ENCODE measurements at regions not wholly inside any gene's neighbourhood (a gene's known extent, or its start where the extent isn't known, plus 50 kb on each side); places are given as distances from the start of the nearest gene placed in this dataset.

GRCh38 chr7:51477323-51477722, 160.7 kb upstream of the COBL start:
- peak overlapping the region; percentile 26 for H3K4ac ChIP-seq (replicated peaks; ENCODE audit: insufficient read length, low read depth, low read length)
- no peak for TF ChIP-seq TBP (IDR thresholded peaks at IDR 0.05; ENCODE audit: low read depth, low read length)
- no peak for TF ChIP-seq POLR2AphosphoS5 (IDR thresholded peaks at IDR 0.05; ENCODE audit: low read depth, low read length)
- no peak for TF ChIP-seq RAD21 (IDR thresholded peaks at IDR 0.05 in 1 of 2, conservative IDR thresholded peaks at IDR 0.05 in 1 of 2; ENCODE audit: low read depth in 2 of 2, low read length in 2 of 2)
- no peak for TF ChIP-seq RBBP5 (IDR thresholded peaks at IDR 0.05; ENCODE audit: borderline replicate concordance, low read depth, low read length)
- no peak for TF ChIP-seq TAF1 (IDR thresholded peaks at IDR 0.05; ENCODE audit: low read depth, low read length)
- TF ChIP-seq BACH1 (IDR thresholded peaks at IDR 0.05; ENCODE audit: low read length) = no peak
- TF ChIP-seq HDAC6 (IDR thresholded peaks at IDR 0.05; ENCODE audit: low read depth, low read length) = no peak
- no peak for TF ChIP-seq YY1 (IDR thresholded peaks at IDR 0.05; ENCODE audit: low read depth, low read length)
- TF ChIP-seq CHD2 (IDR thresholded peaks at IDR 0.05; ENCODE audit: low read length) = no peak
- TF ChIP-seq GTF2F1 (IDR thresholded peaks at IDR 0.05; ENCODE audit: borderline replicate concordance, low read depth, low read length) = no peak
- TF ChIP-seq NANOG (IDR thresholded peaks at IDR 0.05; ENCODE audit: insufficient read depth, low read depth, low read length, poor library complexity, severe bottlenecking) = no peak
- no peak for TF ChIP-seq CREB1 (IDR thresholded peaks at IDR 0.05)
- no peak for TF ChIP-seq KDM1A (IDR thresholded peaks at IDR 0.05; ENCODE audit: borderline replicate concordance, low read length)
- TF ChIP-seq CHD1 (IDR thresholded peaks at IDR 0.05; ENCODE audit: low read depth, low read length) = no peak
- no peak overlapping the region for H3K4me3 ChIP-seq (ENCODE audit: extremely low read depth in 1 of 4, insufficient read depth in 2 of 4, low read depth in 3 of 4, low read length in 4 of 4)
- H3K9ac ChIP-seq (replicated peaks in 1 of 4; ENCODE audit: extremely low read depth in 1 of 4, low read depth in 3 of 4, low read length in 3 of 4) = no peak overlapping the region; a peak in 1 of 7 replicates
- no peaks in the 10 kb centered on the region; a peak in 2 of 7 replicates for H3K4me1 ChIP-seq (replicated peaks in 1 of 4; ENCODE audit: control insufficient read depth in 3 of 4, insufficient read depth in 4 of 4, low read length in 3 of 4)
- no peak overlapping the region for H3K14ac ChIP-seq (ENCODE audit: insufficient read length)
- H4K91ac ChIP-seq (replicated peaks; ENCODE audit: insufficient read length, low read length) = peak overlapping the region; percentile 52
- no peak overlapping the region for H3K27ac ChIP-seq (ENCODE audit: low read depth, low read length)
- H4K5ac ChIP-seq (ENCODE audit: insufficient read length, low read depth, low read length) = no peak overlapping the region
- H3K23me2 ChIP-seq (ENCODE audit: low read depth, low read length) = peaks cover 8% of the 10 kb centered on the region; the same call in 1 of the 2 replicates
- no peak overlapping the region for H3K4me2 ChIP-seq (ENCODE audit: insufficient read depth in 1 of 2, low read depth in 2 of 2, low read length in 2 of 2)
- H2AK5ac ChIP-seq (ENCODE audit: low read depth, low read length) = no peak overlapping the region; the same call in 1 of the 2 replicates
- no peak overlapping the region for H2BK120ac ChIP-seq (replicated peaks; ENCODE audit: low read depth, low read length)
- peak overlapping the region; percentile 3; the same call in 1 of the 2 replicates for H2BK12ac ChIP-seq (ENCODE audit: low read depth, low read length)
- FAIRE-seq (no peak), DNase-seq (ENCODE audit: low read depth in 1 of 2, low spot score in 2 of 2) (no peak)
- H4K8ac ChIP-seq (ENCODE audit: extremely low read depth, insufficient read depth, low read length) = peak overlapping the region; percentile 9; the same call in 1 of the 2 replicates
- H3K36me3 ChIP-seq (ENCODE audit: control insufficient read depth in 2 of 4, insufficient read depth in 4 of 4, low read length in 3 of 4) = no peaks in the 10 kb centered on the region
- no peaks in the 10 kb centered on the region for H3K79me1 ChIP-seq (ENCODE audit: low read depth, low read length)
- peaks cover 0 to 7% of the 10 kb centered on the region in 2 experiments for H4K20me1 ChIP-seq (replicated peaks in 1 of 2; ENCODE audit: control insufficient read depth in 1 of 2, insufficient read depth in 2 of 2, low read length in 2 of 2)
- no peak overlapping the region for H3K23ac ChIP-seq (ENCODE audit: insufficient read length)
- WGBS, 2 experiments (ENCODE audit: extremely low coverage in 1 of 2, insufficient coverage in 1 of 2, insufficient read length in 1 of 2, insufficient replicate concordance in 2 of 2, low coverage in 1 of 2, low lambda C conversion rate in 2 of 2, missing lambda C conversion rate in 1 of 2) = 87 to 100% methylated on average over 1 to 8 of the region's 8 CpGs
- H3K79me2 ChIP-seq (ENCODE audit: control insufficient read depth in 1 of 2, insufficient read depth in 2 of 2, low read length in 2 of 2) = no peaks in the 10 kb centered on the region
- ChIA-PET CTCF (ENCODE audit: partially characterized antibody) (no interaction called here), POLR2A (ENCODE audit: partially characterized antibody) (interaction anchor here (0.7 kb wide), 1 partner anchor 9 kb away, joined by 3 read pairs; no protein-coding TSS in a partner anchor)
- no peaks in the 10 kb centered on the region for H3K9me3 ChIP-seq (ENCODE audit: insufficient read depth in 2 of 2, low read depth in 1 of 2, low read length in 1 of 2)
- no peak overlapping the region for H2BK15ac ChIP-seq (ENCODE audit: low read length)
- H3K27me3 ChIP-seq (replicated peaks in 1 of 4; ENCODE audit: control insufficient read depth in 3 of 4, extremely low read depth in 1 of 4, insufficient read depth in 3 of 4, low read length in 3 of 4) = peaks cover 0 to 1% (median 0%) of the 10 kb centered on the region in 4 experiments; a peak in 1 of 7 replicates
- H2BK20ac ChIP-seq (ENCODE audit: low read length) = no peak overlapping the region
- no peak overlapping the region for H3K18ac ChIP-seq (ENCODE audit: extremely low read depth, low read length)
- peak overlapping the region; percentile 22 for H2BK5ac ChIP-seq (ENCODE audit: low read depth, low read length)
- peak overlapping the region; percentile 91 for H3K56ac ChIP-seq (replicated peaks; ENCODE audit: insufficient read length, low read depth, low read length)
- no peak overlapping the region for H2AFZ ChIP-seq (ENCODE audit: low read length)

Data from H1 (cell line).